ENCODE measurements at regions not wholly inside any gene's neighbourhood (a gene's known extent, or its start where the extent isn't known, plus 50 kb on each side); places are given as distances from the start of the nearest gene placed in this dataset.

DNA sequence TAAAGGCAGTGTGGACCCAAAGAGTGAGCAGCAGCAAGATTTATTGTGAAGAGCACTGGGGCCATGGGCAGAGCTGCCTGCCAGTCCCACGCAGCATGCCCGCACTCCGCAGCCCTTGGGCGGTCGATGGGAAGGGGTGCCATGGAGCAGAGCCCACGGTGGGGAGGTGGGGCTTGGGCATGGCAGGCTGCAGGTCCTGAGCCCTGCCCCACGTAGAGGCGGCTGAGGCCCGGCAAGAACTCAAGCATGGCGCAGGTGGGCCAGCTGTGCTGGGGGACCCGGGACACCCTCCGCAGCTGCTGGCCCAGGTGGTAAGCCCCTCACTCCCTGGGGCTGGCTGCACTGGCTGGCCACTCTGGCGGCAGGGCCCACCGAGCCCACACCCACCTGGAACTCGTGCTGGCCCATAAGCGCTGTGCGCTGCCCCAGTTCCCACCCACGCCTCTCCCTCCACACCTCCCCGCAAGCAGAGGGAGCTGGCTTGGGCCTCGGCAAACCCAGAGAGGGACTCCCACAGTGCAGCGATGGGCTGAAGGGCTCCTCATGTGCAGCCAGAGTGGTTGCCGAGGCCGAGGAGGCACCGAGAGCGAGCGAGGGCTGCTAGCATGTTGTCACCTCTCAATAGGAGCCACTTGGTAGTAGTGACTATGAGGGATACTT lies 1218.8 kb upstream of the EPHA6 start:
- Histone ChIP-seq H3K4me2 (ENCODE audit: low read length) (no peak overlapping the region), H3K9ac (no peak overlapping the region), H2AFZ (no peak overlapping the region), H3K27ac (no peak overlapping the region), H3K4me3 (ENCODE audit: low read depth, low read length) (no peak overlapping the region), H3K4me1 (no peaks in the 10 kb centered on the region), H3K79me2 (no peaks in the 10 kb centered on the region), H3K36me3 (ENCODE audit: control insufficient read depth, insufficient read depth, low read length) (no peaks in the 10 kb centered on the region), H3K9me3 (ENCODE audit: control insufficient read depth, low read length) (no peaks in the 10 kb centered on the region), H3K27me3 (ENCODE audit: control insufficient read depth, insufficient read depth, low read length) (no peaks in the 10 kb centered on the region)
- TF ChIP-seq, protein P1, sequence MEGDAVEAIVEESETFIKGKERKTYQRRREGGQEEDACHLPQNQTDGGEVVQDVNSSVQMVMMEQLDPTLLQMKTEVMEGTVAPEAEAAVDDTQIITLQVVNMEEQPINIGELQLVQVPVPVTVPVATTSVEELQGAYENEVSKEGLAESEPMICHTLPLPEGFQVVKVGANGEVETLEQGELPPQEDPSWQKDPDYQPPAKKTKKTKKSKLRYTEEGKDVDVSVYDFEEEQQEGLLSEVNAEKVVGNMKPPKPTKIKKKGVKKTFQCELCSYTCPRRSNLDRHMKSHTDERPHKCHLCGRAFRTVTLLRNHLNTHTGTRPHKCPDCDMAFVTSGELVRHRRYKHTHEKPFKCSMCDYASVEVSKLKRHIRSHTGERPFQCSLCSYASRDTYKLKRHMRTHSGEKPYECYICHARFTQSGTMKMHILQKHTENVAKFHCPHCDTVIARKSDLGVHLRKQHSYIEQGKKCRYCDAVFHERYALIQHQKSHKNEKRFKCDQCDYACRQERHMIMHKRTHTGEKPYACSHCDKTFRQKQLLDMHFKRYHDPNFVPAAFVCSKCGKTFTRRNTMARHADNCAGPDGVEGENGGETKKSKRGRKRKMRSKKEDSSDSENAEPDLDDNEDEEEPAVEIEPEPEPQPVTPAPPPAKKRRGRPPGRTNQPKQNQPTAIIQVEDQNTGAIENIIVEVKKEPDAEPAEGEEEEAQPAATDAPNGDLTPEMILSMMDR (IDR thresholded peaks at IDR 0.05) = no peak

- TF ChIP-seq, protein P1 (IDR thresholded peaks at IDR 0.05) = no peak
- H3K79me2 ChIP-seq = no peaks in the 10 kb centered on the region
- no peak overlapping the region for H3K9ac ChIP-seq
- H3K4me1 ChIP-seq = no peaks in the 10 kb centered on the region
- no peak overlapping the region for H2AFZ ChIP-seq
- H3K4me2 ChIP-seq (ENCODE audit: low read length) = no peak overlapping the region
- no peaks in the 10 kb centered on the region for H3K27me3 ChIP-seq (ENCODE audit: control insufficient read depth, insufficient read depth, low read length)
- no peak overlapping the region for H3K27ac ChIP-seq
- no peaks in the 10 kb centered on the region for H3K9me3 ChIP-seq (ENCODE audit: control insufficient read depth, low read length)
- H3K36me3 ChIP-seq (ENCODE audit: control insufficient read depth, insufficient read depth, low read length) = no peaks in the 10 kb centered on the region
- no peak overlapping the region for H3K4me3 ChIP-seq (ENCODE audit: low read depth, low read length)
Observed at GRCh38 chr3:95607926-95608325, 1206.5 kb upstream of the EPHA6 start.

DNA sequence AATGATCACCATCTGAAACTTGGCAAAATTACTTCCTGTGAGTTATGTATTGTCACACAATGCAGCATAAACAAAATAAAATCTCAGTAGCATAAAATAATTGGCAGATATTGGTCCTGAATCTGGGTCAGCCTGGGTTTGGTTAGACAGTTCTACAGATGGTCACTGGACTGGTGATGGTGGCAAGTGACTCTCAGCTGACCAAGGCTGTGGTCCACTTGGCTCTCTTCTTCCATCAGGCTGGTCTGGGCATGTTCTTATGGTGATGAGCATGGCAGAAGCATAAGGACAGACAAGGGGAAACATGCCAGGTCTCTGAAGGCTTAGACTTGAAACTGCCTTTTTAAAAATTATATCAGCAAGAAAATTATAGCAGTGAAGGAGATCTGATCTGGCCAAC lies 1205.0 kb upstream of the EPHA6 start:
- Histone ChIP-seq H3K4me3 (ENCODE audit: low read depth, low read length) (no peak overlapping the region), H2AFZ (no peak overlapping the region), H3K27me3 (ENCODE audit: control insufficient read depth, insufficient read depth, low read length) (no peaks in the 10 kb centered on the region), H3K9ac (no peak overlapping the region), H3K79me2 (no peaks in the 10 kb centered on the region), H3K4me2 (ENCODE audit: low read length) (no peak overlapping the region), H3K4me1 (no peaks in the 10 kb centered on the region), H3K27ac (no peak overlapping the region), H3K9me3 (ENCODE audit: control insufficient read depth, low read length) (no peaks in the 10 kb centered on the region), H3K36me3 (ENCODE audit: control insufficient read depth, insufficient read depth, low read length) (no peaks in the 10 kb centered on the region)
- TF ChIP-seq, protein P1 (IDR thresholded peaks at IDR 0.05) = no peak

- H3K9ac ChIP-seq = no peak overlapping the region
- H3K79me2 ChIP-seq = no peaks in the 10 kb centered on the region
- no peak overlapping the region for H3K27ac ChIP-seq
- no peak overlapping the region for H2AFZ ChIP-seq
- H3K4me3 ChIP-seq (ENCODE audit: low read depth, low read length) = no peak overlapping the region
- H3K27me3 ChIP-seq (ENCODE audit: control insufficient read depth, insufficient read depth, low read length) = no peaks in the 10 kb centered on the region
- no peaks in the 10 kb centered on the region for H3K36me3 ChIP-seq (ENCODE audit: control insufficient read depth, insufficient read depth, low read length)
- TF ChIP-seq, protein P1 (IDR thresholded peaks at IDR 0.05) = no peak
- H3K4me1 ChIP-seq = no peaks in the 10 kb centered on the region
- H3K9me3 ChIP-seq (ENCODE audit: control insufficient read depth, low read length) = no peaks in the 10 kb centered on the region
- no peak overlapping the region for H3K4me2 ChIP-seq (ENCODE audit: low read length)
Observed at GRCh38 chr3:95612611-95613010, 1201.8 kb upstream of the EPHA6 start.

GRCh38 chr3:95613993-95614392 lies 1200.4 kb upstream of the EPHA6 start:
- Histone ChIP-seq H2AFZ (no peak overlapping the region), H3K27me3 (ENCODE audit: control insufficient read depth, insufficient read depth, low read length) (no peaks in the 10 kb centered on the region), H3K4me3 (ENCODE audit: low read depth, low read length) (no peak overlapping the region), H3K4me2 (ENCODE audit: low read length) (no peak overlapping the region), H3K4me1 (no peaks in the 10 kb centered on the region), H3K27ac (no peak overlapping the region), H3K9me3 (ENCODE audit: control insufficient read depth, low read length) (no peaks in the 10 kb centered on the region), H3K36me3 (ENCODE audit: control insufficient read depth, insufficient read depth, low read length) (no peaks in the 10 kb centered on the region), H3K9ac (no peak overlapping the region), H3K79me2 (no peaks in the 10 kb centered on the region)
- TF ChIP-seq, protein P1 (IDR thresholded peaks at IDR 0.05) = no peak

Measured in parathyroid adenoma (tissue), 2 donors.